SK-N-MC (cell line): ENCODE measurements at regions not wholly inside any gene's neighbourhood (a gene's known extent, or its start where the extent isn't known, plus 50 kb on each side); places are given as distances from the start of the nearest gene placed in this dataset.

Experiments
- EZH2 ChIP-seq: fragments of 200-600 bp; sonication (generic); IDR thresholded peaks from one replicate; pipeline ENCODE4 v1.6.1; 2017; ENCODE audit warnings: antibody characterized with exemption
- FOXP2 ChIP-seq: optimal IDR thresholded peaks from 2 replicates; pipeline ENCODE3; 2011; ENCODE audit warnings: mild to moderate bottlenecking, moderate library complexity; ENCODE audit not compliant: insufficient read depth; ENCODE audit errors: extremely low read length, control extremely low read depth
- POLR2AphosphoS5 ChIP-seq: IDR thresholded peaks from 2 replicates; pipeline ENCODE4 v1.6.1; 2012; ENCODE audit warnings: mild to moderate bottlenecking, low read depth, low read length, borderline replicate concordance

- TF ChIP-seq POLR2AphosphoS5 (no peak), EZH2 (no peak), FOXP2 (no peak)
These were observed 263.6 kb downstream of the PTTG2 start for GRCh38 chr4:38223782-38224236.
